ENCODE measurements at regions not wholly inside any gene's neighbourhood (a gene's known extent, or its start where the extent isn't known, plus 50 kb on each side); places are given as distances from the start of the nearest gene placed in this dataset.

- no peak overlapping the region for H3K9ac ChIP-seq (ENCODE audit: low read depth in 1 of 2, low read length in 2 of 2)
- no peak overlapping the region for H3K27ac ChIP-seq (ENCODE audit: low read depth, low read length)
- H3K36me3 ChIP-seq (ENCODE audit: control insufficient read depth in 1 of 2, insufficient read depth in 2 of 2, low read length in 2 of 2), result no peaks in the 10 kb centered on the region
- H3K4me1 ChIP-seq (ENCODE audit: control insufficient read depth in 1 of 2, insufficient read depth in 2 of 2, low read length in 2 of 2), result no peaks in the 10 kb centered on the region
- no peaks in the 10 kb centered on the region for H3K9me3 ChIP-seq (ENCODE audit: control insufficient read depth in 1 of 2, low read length in 2 of 2)
- H3K27me3 ChIP-seq (ENCODE audit: control insufficient read depth in 1 of 2, insufficient read depth in 2 of 2, low read length in 2 of 2), result no peaks in the 10 kb centered on the region
- H3K4me3 ChIP-seq (ENCODE audit: low read depth in 1 of 2, low read length in 2 of 2), result no peak overlapping the region
Measured at GRCh38 chr4:81282131-81282530, 67.1 kb upstream of the PRKG2 start.

- Histone ChIP-seq H3K4me3 (ENCODE audit: low read depth in 1 of 2, low read length in 2 of 2) (no peak overlapping the region), H3K27ac (ENCODE audit: low read depth, low read length) (no peak overlapping the region), H3K36me3 (ENCODE audit: control insufficient read depth in 1 of 2, insufficient read depth in 2 of 2, low read length in 2 of 2) (no peaks in the 10 kb centered on the region), H3K4me1 (ENCODE audit: control insufficient read depth in 1 of 2, insufficient read depth in 2 of 2, low read length in 2 of 2) (no peaks in the 10 kb centered on the region), H3K9me3 (ENCODE audit: control insufficient read depth in 1 of 2, low read length in 2 of 2) (peaks cover 0 to 3% of the 10 kb centered on the region in 2 donors), H3K9ac (ENCODE audit: low read depth in 1 of 2, low read length in 2 of 2) (no peak overlapping the region), H3K27me3 (ENCODE audit: control insufficient read depth in 1 of 2, insufficient read depth in 2 of 2, low read length in 2 of 2) (no peaks in the 10 kb centered on the region)
Measured at GRCh38 chr4:81274460-81274859, 59.4 kb upstream of the PRKG2 start.

GRCh38 chr4:81272671-81273070, 57.6 kb upstream of the PRKG2 start:
- no peak overlapping the region for H3K9ac ChIP-seq (ENCODE audit: low read depth in 1 of 2, low read length in 2 of 2)
- H3K36me3 ChIP-seq (ENCODE audit: control insufficient read depth in 1 of 2, insufficient read depth in 2 of 2, low read length in 2 of 2), result no peaks in the 10 kb centered on the region
- no peaks in the 10 kb centered on the region for H3K4me1 ChIP-seq (ENCODE audit: control insufficient read depth in 1 of 2, insufficient read depth in 2 of 2, low read length in 2 of 2)
- no peak overlapping the region for H3K4me3 ChIP-seq (ENCODE audit: low read depth in 1 of 2, low read length in 2 of 2)
- no peaks in the 10 kb centered on the region for H3K27me3 ChIP-seq (ENCODE audit: control insufficient read depth in 1 of 2, insufficient read depth in 2 of 2, low read length in 2 of 2)
- no peak overlapping the region for H3K27ac ChIP-seq (ENCODE audit: low read depth, low read length)
- peaks cover 0 to 3% of the 10 kb centered on the region in 2 donors for H3K9me3 ChIP-seq (ENCODE audit: control insufficient read depth in 1 of 2, low read length in 2 of 2)
